Epithelial cell of proximal tubule (primary cell): ENCODE measurements at regions not wholly inside any gene's neighbourhood (a gene's known extent, or its start where the extent isn't known, plus 50 kb on each side); places are given as distances from the start of the nearest gene placed in this dataset.
A peak's percentile ranks its signal among the peaks of the same experiment; 100 is the strongest.

Source experiments
- DNase-seq: peaks from one replicate; pipeline ENCODE4 v3.0.0-alpha.2; 2011; ENCODE audit warnings: low read depth
- H3K4me3 ChIP-seq: 2 replicates; pipeline ENCODE4 v1.5.1; 2011; ENCODE audit warnings: low read depth, mild to moderate bottlenecking, low read length
- TF ChIP-seq, protein P1 (sequence below): conservative IDR thresholded peaks from 2 replicates; pipeline ENCODE4 v1.5.1; 2012; ENCODE audit warnings: low read depth, mild to moderate bottlenecking, low read length

DNA sequence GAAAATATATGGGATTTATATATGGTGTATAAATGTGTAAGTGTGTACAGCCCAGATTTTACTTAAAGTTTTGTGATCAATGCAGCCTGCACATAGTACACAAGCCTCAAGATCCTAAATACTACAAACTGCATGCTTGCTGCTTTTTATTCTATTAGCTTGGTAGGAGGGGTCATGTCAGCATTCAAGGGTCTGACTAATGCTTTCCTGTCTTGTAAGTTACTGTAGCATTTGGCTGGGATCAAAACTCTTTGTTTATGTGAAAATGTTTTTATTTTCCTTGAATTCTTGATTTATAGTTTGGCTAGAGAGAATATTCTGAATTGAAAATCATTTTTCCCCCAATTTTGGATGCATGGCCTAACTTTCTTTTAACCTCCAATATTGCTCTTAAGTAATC is 370.9 kb downstream of the NSUN3 start:
- H3K4me3 ChIP-seq: no peak overlapping the region
- DNase-seq: no peak
- TF ChIP-seq, protein P1, sequence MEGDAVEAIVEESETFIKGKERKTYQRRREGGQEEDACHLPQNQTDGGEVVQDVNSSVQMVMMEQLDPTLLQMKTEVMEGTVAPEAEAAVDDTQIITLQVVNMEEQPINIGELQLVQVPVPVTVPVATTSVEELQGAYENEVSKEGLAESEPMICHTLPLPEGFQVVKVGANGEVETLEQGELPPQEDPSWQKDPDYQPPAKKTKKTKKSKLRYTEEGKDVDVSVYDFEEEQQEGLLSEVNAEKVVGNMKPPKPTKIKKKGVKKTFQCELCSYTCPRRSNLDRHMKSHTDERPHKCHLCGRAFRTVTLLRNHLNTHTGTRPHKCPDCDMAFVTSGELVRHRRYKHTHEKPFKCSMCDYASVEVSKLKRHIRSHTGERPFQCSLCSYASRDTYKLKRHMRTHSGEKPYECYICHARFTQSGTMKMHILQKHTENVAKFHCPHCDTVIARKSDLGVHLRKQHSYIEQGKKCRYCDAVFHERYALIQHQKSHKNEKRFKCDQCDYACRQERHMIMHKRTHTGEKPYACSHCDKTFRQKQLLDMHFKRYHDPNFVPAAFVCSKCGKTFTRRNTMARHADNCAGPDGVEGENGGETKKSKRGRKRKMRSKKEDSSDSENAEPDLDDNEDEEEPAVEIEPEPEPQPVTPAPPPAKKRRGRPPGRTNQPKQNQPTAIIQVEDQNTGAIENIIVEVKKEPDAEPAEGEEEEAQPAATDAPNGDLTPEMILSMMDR: no peak

DNA sequence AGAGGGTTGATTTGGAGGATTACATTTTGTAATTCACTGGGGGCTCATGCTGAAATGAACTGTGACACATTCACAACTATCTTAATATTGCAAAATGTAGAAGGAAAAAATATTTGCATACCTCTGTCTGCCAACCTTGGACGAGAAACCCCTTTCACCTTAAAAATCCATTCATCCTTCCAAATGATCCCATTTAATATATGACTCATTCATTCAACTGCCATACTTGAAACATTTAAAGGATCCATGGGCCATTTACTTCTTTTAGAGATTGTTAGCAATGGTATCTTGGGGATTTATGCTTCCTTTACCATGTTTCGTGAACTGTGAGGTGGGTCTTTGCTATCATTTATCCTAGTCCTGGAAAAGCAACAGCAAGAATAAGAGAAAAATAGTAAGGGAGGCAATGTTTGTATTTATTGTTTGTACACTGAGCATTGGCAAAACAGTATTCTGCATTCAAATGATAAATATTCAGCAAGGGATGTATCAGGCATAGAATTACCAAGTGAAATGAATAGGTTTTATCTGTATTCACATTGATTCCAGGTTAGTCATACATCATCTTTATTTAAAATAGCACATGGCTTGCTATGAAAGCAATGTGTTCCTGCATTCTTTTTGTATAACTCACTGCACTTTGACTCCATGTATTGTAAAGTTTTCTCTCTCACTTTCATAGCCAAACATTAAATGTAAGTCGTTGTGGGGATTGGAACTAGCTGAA is 378.1 kb downstream of the NSUN3 start:
- TF ChIP-seq, protein P1: no peak
- H3K4me3 ChIP-seq: no peak overlapping the region
- peak; percentile 39 for DNase-seq

DNA sequence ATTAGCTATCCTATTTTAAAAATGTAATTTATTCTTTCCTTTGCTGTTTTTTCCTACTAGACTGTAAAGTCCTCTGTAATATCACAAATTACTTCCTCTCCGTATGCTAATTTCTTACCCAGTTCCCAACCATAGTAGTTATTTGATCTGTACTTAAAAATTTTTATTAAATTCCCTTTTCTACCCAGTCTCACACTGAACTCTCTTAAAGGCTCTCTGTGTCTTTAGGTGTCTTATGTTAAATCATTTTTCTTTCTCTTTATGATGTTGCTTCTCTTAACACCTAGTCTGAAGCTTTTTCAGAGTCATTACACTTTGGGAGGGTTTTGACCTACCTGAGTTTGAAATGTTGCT is 378.6 kb downstream of the NSUN3 start:
- TF ChIP-seq, protein P1: no peak
- DNase-seq: no peak
- no peak overlapping the region for H3K4me3 ChIP-seq

DNA sequence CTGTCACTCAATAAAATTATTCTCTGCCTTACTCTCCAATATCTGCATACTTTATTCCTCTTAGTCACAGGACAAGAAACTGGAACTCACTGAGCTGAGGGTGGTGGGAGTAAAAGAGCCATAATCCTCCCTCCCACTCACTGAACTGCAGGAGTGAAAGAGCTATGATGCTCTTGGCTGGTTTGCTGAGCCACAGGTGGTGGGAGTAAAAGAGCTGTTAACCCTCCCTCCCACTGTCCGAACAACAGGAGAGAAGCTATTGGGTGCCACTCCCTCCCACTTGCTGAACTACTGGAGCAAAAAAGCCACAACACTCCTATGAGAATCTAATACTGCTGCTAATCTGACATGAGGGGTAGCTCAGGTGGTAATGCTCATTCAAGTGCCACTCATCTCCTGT is 391.0 kb downstream of the NSUN3 start:
- TF ChIP-seq, protein P1: no peak
- no peak for DNase-seq
- H3K4me3 ChIP-seq: no peak overlapping the region

DNA sequence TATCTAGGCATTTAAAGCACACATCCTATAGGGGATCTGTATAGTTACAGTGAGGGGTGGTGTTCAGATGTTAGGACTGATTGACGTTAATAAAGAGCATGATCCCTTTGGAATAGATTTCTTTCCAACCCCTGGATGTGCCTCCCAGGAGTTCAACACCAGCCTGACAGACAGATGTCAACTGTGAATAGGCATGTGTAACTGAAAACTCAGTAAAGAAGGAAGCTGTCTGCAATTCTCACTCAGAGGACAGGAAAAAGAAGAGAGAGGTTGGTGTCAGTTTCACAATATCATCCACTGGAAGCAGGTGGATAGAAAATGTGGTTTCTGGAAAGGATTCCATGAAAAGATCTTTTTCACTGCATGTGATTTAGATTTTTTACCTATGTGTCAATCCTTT is 396.3 kb downstream of the NSUN3 start:
- DNase-seq: no peak
- H3K4me3 ChIP-seq: no peak overlapping the region
- TF ChIP-seq, protein P1: no peak

DNA sequence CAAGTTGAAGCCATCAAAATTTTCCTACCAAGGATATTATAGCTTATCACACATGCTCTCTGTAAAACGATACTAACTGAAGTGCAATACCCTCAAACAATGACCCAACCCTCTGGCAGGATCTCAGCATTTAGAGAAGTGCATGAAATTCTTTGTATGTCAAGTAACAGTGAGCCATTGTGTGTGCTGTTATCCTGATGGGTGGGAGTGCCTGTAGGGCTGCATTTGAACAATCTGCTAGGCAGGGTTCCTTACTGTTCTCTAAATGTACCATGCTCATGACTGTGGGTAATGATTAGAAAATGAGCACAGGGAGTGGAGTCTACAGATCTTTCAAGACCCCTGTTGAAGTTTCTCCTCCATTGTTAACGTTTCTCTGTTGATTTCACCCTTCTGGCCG is 398.1 kb downstream of the NSUN3 start:
- TF ChIP-seq, protein P1: no peak
- DNase-seq: no peak
- H3K4me3 ChIP-seq: no peak overlapping the region

DNA sequence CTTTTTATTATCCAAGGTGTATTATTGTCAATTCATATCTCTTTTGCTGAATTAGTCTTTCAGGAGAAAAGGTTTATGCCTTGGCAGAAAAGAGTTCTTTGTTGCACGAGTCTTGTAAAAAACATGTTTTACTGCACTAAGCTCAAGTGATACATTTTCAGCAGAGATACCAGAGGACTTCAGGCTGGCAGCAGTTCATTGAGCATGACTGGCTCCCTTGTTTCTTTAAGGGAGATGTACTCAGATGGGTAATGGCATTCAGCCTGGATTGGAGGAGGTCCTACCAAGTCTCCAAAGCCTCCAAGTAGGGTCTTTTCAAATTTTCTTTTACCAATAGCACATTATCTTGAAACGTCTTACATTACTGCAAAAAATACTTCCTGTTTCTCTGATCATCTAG is 400.1 kb downstream of the NSUN3 start:
- TF ChIP-seq, protein P1: no peak
- DNase-seq: no peak
- H3K4me3 ChIP-seq: no peak overlapping the region
